ENCODE measurements at regions not wholly inside any gene's neighbourhood (a gene's known extent, or its start where the extent isn't known, plus 50 kb on each side); places are given as distances from the start of the nearest gene placed in this dataset.

DNA sequence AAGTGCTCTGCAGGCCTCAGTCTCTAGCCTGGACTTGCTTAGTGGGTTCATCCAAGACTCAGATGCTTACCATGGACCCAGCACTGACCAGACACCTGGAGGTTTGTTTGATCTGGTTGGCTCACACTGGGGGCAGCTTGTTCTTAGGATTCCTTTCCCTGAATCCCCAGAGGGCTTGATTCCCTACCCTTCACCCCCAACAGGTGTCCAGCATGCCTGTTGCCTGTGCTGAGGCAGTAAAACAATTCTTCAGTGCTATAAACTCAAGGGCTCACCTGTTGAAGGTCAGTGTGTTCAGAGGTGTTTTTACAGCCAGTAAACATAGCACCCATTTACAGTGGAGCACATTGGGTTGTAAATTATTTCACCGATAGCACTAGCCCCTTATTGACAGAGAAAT lies 123.8 kb upstream of the KLF4 start:
- Histone ChIP-seq H3K36me3 (no peaks in the 10 kb centered on the region), H3K4me1 (no peaks in the 10 kb centered on the region), H3K27me3 (no peaks in the 10 kb centered on the region), H3K9me3 (no peaks in the 10 kb centered on the region), H3K4me3 (no peak overlapping the region), H3K27ac (no peak overlapping the region)
- intact Hi-C loops (cut with DNase I) = no loop called here
- DNase-seq (no peak), ATAC-seq (no peak)
- TF ChIP-seq, protein P1, sequence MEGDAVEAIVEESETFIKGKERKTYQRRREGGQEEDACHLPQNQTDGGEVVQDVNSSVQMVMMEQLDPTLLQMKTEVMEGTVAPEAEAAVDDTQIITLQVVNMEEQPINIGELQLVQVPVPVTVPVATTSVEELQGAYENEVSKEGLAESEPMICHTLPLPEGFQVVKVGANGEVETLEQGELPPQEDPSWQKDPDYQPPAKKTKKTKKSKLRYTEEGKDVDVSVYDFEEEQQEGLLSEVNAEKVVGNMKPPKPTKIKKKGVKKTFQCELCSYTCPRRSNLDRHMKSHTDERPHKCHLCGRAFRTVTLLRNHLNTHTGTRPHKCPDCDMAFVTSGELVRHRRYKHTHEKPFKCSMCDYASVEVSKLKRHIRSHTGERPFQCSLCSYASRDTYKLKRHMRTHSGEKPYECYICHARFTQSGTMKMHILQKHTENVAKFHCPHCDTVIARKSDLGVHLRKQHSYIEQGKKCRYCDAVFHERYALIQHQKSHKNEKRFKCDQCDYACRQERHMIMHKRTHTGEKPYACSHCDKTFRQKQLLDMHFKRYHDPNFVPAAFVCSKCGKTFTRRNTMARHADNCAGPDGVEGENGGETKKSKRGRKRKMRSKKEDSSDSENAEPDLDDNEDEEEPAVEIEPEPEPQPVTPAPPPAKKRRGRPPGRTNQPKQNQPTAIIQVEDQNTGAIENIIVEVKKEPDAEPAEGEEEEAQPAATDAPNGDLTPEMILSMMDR (IDR thresholded peaks at IDR 0.05) = no peak
- TF ChIP-seq POLR2A (IDR thresholded peaks at IDR 0.05) = no peak
- WGBS (ENCODE audit: insufficient coverage, low coverage, low lambda C conversion rate, missing lambda C conversion rate) = 80% methylated on average over 1 of the region's 1 CpG

DNA sequence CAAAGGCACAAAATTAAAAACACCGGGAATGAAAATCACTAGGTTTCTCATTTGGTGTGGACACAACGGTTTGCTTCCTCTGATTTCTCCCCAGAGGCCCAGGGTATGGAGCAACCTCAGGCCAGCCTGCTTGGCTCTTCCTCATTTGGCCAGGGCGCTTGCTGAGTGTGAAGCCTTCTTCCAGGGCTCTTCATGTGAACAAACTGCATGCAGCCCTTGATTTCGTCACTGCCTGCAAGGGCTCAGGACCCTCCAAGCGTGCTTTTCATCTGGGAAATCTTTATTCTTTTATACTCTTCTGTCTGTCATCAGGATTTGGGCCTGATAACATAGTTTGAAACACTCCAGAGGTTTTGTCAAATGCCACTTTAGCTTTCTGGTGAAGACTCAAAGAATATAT lies 122.6 kb upstream of the KLF4 start:
- ATAC-seq (peak; percentile 64 to 84 (median 74)), DNase-seq (peak; percentile 52 to 72 (median 54))
- H3K27me3 ChIP-seq = no peaks in the 10 kb centered on the region
- intact Hi-C loops (cut with DNase I) = no loop called here
- no peaks in the 10 kb centered on the region for H3K36me3 ChIP-seq
- H3K9me3 ChIP-seq = no peaks in the 10 kb centered on the region
- TF ChIP-seq POLR2A (IDR thresholded peaks at IDR 0.05) = no peak
- TF ChIP-seq, protein P1 (IDR thresholded peaks at IDR 0.05) = no peak
- H3K4me1 ChIP-seq = no peaks in the 10 kb centered on the region
- H3K27ac ChIP-seq = no peak overlapping the region
- no peak overlapping the region for H3K4me3 ChIP-seq
- 45% methylated on average over 5 of the region's 5 CpGs for WGBS (ENCODE audit: insufficient coverage, low coverage, low lambda C conversion rate, missing lambda C conversion rate)

DNA sequence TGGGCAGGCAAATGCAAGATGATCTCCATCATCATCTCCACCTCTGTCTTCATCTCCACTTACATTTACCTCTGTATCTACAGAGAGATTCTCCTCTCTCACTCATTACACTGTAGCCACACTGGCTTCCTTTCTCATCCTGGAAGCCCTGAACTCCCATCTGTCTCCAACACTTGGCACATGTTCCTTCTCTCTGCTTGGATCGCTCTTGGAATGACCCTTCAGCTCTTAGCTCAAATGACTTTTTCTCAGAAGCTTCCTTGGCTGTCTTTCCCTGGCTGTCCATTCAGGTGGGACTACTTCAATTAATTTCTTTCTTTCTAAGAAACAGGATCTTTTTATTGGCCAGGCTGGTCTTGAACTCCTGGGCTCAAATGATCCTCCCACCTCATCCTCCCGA lies 120.0 kb upstream of the KLF4 start:
- no peak overlapping the region for H3K4me3 ChIP-seq
- TF ChIP-seq POLR2A (IDR thresholded peaks at IDR 0.05) = no peak
- TF ChIP-seq, protein P1 (IDR thresholded peaks at IDR 0.05) = no peak
- ATAC-seq (no peak), DNase-seq (no peak)
- no peaks in the 10 kb centered on the region for H3K9me3 ChIP-seq
- no peak overlapping the region for H3K27ac ChIP-seq
- 69% methylated on average over 2 of the region's 2 CpGs for WGBS (ENCODE audit: insufficient coverage, low coverage, low lambda C conversion rate, missing lambda C conversion rate)
- H3K27me3 ChIP-seq = no peaks in the 10 kb centered on the region
- intact Hi-C loops (cut with DNase I) = no loop called here
- no peaks in the 10 kb centered on the region for H3K36me3 ChIP-seq
- no peaks in the 10 kb centered on the region for H3K4me1 ChIP-seq

DNA sequence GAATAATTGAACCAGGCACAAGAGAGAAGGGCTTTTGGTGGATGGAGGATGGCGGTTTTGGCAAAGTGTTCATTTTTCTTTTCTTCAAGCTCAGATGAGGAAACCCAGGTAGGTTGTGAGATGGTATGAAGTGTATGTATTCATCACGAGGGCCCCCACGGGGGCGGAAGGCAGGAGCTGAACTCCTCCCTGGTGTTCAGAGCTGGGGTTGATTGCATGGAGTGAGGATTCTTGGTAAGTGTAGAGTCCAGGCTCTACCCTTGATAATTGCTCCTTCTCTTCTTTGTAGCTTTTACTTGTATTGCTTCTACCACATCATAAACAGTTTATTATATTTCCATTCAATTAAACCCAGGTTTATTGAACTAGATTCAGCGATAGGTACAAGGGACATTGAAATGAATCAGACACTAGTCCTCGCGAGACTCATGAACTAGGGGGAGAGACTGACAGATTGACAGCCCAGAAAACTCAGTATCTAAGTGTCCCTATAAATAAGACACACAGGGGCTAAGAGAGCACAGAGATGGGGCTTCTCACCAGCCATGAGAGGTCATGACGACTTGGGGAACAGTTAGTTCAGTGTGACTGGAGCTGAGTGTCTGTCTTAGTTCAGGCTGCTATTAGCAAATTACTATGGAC lies 116.7 kb upstream of the KLF4 start:
- DNase-seq = no peak
- no peak overlapping the region for H3K4me3 ChIP-seq
- TF ChIP-seq, protein P1 (IDR thresholded peaks at IDR 0.05) = no peak
- TF ChIP-seq POLR2A (IDR thresholded peaks at IDR 0.05) = no peak
- H3K36me3 ChIP-seq = no peaks in the 10 kb centered on the region
- ATAC-seq = no peak
- 91% methylated on average over 6 of the region's 8 CpGs for WGBS (ENCODE audit: insufficient coverage, low coverage, low lambda C conversion rate, missing lambda C conversion rate)
- intact Hi-C loops (cut with DNase I) = no loop called here
- no peaks in the 10 kb centered on the region for H3K27me3 ChIP-seq
- no peaks in the 10 kb centered on the region for H3K9me3 ChIP-seq
- no peaks in the 10 kb centered on the region for H3K4me1 ChIP-seq
- no peak overlapping the region for H3K27ac ChIP-seq

DNA sequence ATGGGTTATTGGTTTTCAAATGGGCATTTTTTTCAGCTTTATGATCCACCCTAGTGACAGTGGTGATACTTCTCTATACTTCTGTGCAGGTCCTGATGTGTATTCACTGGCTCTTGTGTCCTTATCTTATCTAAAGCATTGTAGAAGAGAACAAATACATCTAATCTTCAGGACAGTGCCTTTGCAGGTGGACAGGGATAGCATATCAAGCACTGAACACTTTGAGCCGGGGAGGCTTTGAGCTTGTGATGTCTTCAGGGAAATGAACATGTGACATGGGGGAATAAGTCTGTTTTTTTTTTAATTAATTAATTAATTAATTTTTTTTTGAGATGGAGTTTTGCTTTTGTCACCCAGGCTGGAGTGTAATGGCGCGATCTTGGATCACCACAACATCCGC lies 115.5 kb upstream of the KLF4 start:
- no peak for TF ChIP-seq POLR2A (IDR thresholded peaks at IDR 0.05)
- TF ChIP-seq, protein P1 (IDR thresholded peaks at IDR 0.05) = no peak
- no peaks in the 10 kb centered on the region for H3K9me3 ChIP-seq
- ATAC-seq (no peak), DNase-seq (no peak)
- no peaks in the 10 kb centered on the region for H3K4me1 ChIP-seq
- intact Hi-C loops (cut with DNase I) = no loop called here
- 81% methylated on average over 4 of the region's 4 CpGs for WGBS (ENCODE audit: insufficient coverage, low coverage, low lambda C conversion rate, missing lambda C conversion rate)
- no peaks in the 10 kb centered on the region for H3K36me3 ChIP-seq
- no peak overlapping the region for H3K27ac ChIP-seq
- no peaks in the 10 kb centered on the region for H3K27me3 ChIP-seq
- no peak overlapping the region for H3K4me3 ChIP-seq

All from right lobe of liver (tissue), 6 donors.